ENCODE measurements at regions not wholly inside any gene's neighbourhood (a gene's known extent, or its start where the extent isn't known, plus 50 kb on each side); places are given as distances from the start of the nearest gene placed in this dataset.

DNA sequence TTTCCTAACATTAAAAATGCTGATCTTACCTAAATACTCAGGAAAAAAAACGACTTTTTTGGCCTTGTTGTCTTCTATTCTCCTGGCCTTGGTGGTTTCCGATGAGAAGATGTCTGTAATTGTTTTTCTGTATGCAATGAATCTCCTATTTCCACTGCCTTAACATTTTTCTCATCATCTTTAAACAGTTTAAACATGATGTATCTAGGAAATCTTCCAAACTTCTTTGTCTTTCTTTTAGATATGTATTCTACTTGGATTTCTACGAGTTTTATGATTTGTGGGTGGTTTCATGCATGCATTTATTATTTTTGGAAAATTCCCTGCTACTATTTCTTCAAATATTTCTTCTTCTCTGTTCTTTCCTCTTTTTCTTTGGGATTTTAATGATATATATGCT lies 288.6 kb upstream of the GYPC start:
- TF ChIP-seq, protein P1, sequence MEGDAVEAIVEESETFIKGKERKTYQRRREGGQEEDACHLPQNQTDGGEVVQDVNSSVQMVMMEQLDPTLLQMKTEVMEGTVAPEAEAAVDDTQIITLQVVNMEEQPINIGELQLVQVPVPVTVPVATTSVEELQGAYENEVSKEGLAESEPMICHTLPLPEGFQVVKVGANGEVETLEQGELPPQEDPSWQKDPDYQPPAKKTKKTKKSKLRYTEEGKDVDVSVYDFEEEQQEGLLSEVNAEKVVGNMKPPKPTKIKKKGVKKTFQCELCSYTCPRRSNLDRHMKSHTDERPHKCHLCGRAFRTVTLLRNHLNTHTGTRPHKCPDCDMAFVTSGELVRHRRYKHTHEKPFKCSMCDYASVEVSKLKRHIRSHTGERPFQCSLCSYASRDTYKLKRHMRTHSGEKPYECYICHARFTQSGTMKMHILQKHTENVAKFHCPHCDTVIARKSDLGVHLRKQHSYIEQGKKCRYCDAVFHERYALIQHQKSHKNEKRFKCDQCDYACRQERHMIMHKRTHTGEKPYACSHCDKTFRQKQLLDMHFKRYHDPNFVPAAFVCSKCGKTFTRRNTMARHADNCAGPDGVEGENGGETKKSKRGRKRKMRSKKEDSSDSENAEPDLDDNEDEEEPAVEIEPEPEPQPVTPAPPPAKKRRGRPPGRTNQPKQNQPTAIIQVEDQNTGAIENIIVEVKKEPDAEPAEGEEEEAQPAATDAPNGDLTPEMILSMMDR (IDR thresholded peaks at IDR 0.05; ENCODE audit: low read depth, low read length, missing control alignments), result no peak
- H3K4me3 ChIP-seq (replicated peaks; ENCODE audit: low read depth, low read length), result no peak overlapping the region
- DNase-seq (ENCODE audit: extremely low read depth, low read depth), result no peak

DNA sequence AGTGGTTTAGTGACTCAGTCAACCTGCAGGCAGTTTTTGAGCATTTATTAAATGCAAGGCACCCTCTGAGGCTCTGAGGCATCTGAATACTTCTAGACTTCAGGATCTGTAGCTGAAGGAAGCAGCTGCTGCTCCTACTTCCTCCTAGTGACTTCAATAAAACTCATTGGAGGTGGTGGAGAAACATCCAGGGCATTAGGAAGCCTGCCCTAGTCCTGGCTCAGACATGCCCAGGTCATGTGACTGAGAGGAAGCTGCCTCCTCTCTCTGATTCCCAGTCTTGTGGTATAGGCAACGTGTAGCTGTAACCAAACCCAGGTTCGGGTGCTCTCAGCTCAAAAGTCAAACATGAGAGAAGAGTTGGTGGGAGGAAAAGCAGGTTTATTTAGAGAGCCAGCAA lies 287.2 kb upstream of the GYPC start:
- TF ChIP-seq, protein P1 (IDR thresholded peaks at IDR 0.05; ENCODE audit: low read depth, low read length, missing control alignments), result no peak
- no peak for DNase-seq (ENCODE audit: extremely low read depth, low read depth)
- H3K4me3 ChIP-seq (replicated peaks; ENCODE audit: low read depth, low read length), result no peak overlapping the region

DNA sequence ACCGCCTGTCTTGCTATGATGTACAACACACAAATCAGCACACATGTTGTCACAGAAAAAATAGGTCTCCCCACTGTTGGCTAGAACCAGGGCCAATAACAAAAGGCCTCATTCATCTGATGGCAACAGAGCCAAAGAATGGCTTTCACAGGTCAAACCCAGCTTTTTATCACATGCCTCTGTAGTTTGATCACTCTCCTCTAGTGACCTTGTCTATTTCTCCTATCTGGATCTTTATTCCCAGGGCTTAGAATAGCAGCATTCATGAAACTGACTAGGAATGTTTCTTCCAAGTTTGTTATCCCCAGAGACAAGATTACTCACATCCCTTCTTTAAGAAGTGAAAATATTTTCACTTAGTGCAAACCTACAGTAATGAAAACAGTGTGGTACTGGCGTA lies 285.8 kb upstream of the GYPC start:
- H3K4me3 ChIP-seq (replicated peaks; ENCODE audit: low read depth, low read length), result no peak overlapping the region
- TF ChIP-seq, protein P1 (IDR thresholded peaks at IDR 0.05; ENCODE audit: low read depth, low read length, missing control alignments), result no peak
- no peak for DNase-seq (ENCODE audit: extremely low read depth, low read depth)

DNA sequence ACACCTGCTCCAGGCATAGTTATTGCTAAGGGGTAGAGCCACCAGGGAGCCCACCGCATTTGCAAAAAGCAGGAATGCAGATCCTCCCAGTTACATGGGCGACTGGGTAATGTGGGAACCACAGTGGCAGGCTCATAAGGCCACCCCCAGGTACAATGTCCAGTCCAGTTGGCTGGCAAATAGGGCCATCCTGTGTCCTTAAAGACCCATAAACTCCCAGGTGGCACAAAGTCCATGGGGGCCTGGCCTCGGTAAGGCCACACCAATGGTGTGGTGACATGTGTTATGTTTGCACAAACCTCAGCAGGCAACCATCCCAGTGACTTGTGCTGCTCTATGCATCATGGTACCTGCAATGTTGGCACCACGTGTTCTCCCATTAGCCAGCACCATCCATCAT lies 283.6 kb upstream of the GYPC start:
- DNase-seq (ENCODE audit: extremely low read depth, low read depth), result no peak
- TF ChIP-seq, protein P1 (IDR thresholded peaks at IDR 0.05; ENCODE audit: low read depth, low read length, missing control alignments), result no peak
- no peak overlapping the region for H3K4me3 ChIP-seq (replicated peaks; ENCODE audit: low read depth, low read length)

DNA sequence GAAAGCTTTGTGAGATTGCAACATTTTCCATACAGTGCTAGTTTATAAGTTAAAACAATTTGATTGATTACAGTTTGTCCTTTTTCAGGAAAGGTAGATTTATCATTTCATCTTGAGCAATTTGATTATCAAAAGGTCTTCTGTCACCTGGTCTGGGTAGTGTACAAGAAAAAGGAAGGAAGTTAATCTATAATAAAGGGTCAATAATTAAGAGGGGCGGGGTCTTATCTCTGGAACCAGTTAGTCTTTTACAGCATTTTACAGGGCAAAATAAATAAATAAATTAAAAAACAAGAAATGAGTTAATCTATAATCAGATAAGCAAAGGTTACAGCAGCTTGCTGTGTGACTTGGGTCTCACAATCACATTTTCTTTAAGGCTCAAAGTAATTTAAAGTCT lies 277.8 kb upstream of the GYPC start:
- TF ChIP-seq, protein P1 (IDR thresholded peaks at IDR 0.05; ENCODE audit: low read depth, low read length, missing control alignments), result no peak
- H3K4me3 ChIP-seq (replicated peaks; ENCODE audit: low read depth, low read length), result no peak overlapping the region
- no peak for DNase-seq (ENCODE audit: extremely low read depth, low read depth)

DNA sequence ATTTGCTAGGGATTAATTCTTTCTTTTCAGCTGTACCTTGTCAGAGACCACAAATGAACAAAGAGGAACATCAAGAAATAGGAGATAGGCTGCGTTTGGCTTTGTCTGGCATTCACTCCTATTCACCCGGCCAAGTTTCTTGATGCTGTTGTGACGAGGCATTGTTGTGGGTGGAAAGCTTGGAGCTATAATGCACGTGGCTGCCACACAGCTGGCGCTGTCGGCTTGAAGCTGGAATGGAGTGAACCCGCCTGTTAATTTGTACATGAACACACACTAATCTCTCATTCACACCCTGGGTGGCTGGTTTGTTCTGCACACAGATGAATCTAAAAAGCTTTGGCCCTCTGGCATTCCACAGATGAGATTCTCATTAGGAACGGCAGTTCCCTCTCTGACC lies 274.9 kb upstream of the GYPC start:
- no peak overlapping the region for H3K4me3 ChIP-seq (replicated peaks; ENCODE audit: low read depth, low read length)
- DNase-seq (ENCODE audit: extremely low read depth, low read depth), result no peak
- TF ChIP-seq, protein P1 (IDR thresholded peaks at IDR 0.05; ENCODE audit: low read depth, low read length, missing control alignments), result no peak

DNA sequence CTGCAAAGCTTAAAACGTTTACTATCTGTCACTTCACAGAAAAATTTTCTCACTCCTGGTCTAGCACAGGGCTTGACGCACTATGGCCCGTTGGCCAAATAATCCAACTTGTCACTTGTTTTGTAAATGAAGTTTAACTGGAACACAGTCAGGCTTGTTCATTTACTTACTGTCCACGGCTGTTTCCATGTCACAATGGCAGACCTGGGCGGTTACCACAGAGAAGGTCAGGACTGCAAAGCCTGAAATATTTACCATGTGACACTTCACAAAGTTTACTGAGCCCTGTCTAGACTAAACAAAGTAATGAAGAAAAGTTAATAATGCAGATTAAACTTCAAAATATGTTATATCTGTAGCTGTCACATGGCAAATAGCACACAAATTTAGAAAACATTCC lies 273.0 kb upstream of the GYPC start:
- DNase-seq (ENCODE audit: extremely low read depth, low read depth), result no peak
- H3K4me3 ChIP-seq (replicated peaks; ENCODE audit: low read depth, low read length), result no peak overlapping the region
- TF ChIP-seq, protein P1 (IDR thresholded peaks at IDR 0.05; ENCODE audit: low read depth, low read length, missing control alignments), result no peak

All from HFF-Myc (cell line).